ENCODE measurements at regions not wholly inside any gene's neighbourhood (a gene's known extent, or its start where the extent isn't known, plus 50 kb on each side); places are given as distances from the start of the nearest gene placed in this dataset.

- TF ChIP-seq CTCF (conservative IDR thresholded peaks at IDR 0.05 in 1 of 2, IDR thresholded peaks at IDR 0.05 in 1 of 2; ENCODE audit: extremely low read depth in 1 of 2, insufficient read depth in 1 of 2, low read depth in 1 of 2, low read length in 2 of 2) = no peak
- no peak for TF ChIP-seq EZH2 (IDR thresholded peaks at IDR 0.05; ENCODE audit: borderline replicate concordance, low read length)
Observed at GRCh38 chrX:8867406-8867805, 66.2 kb upstream of the FAM9A start.
